ENCODE measurements at regions not wholly inside any gene's neighbourhood (a gene's known extent, or its start where the extent isn't known, plus 50 kb on each side); places are given as distances from the start of the nearest gene placed in this dataset.

GRCh38 chr3:73765878-73766545 lies 141.3 kb upstream of the PDZRN3 start:
- DNase-seq (ENCODE audit: low read depth): no peak
- TF ChIP-seq CTCF (IDR thresholded peaks at IDR 0.05; ENCODE audit: low read depth, low read length, missing control alignments): no peak
- no peak overlapping the region for H3K4me3 ChIP-seq (ENCODE audit: low read depth, low read length)
- in situ Hi-C loops (cut with HindIII; ENCODE audit: low sequenced_read_pairs): no loop called here

GRCh38 chr3:73762855-73763254 lies 138.1 kb upstream of the PDZRN3 start:
- DNase-seq (ENCODE audit: low read depth): no peak
- TF ChIP-seq CTCF (IDR thresholded peaks at IDR 0.05; ENCODE audit: low read depth, low read length, missing control alignments): no peak
- in situ Hi-C loops (cut with HindIII; ENCODE audit: low sequenced_read_pairs): no loop called here
- no peak overlapping the region for H3K4me3 ChIP-seq (ENCODE audit: low read depth, low read length)

- H3K4me3 ChIP-seq (ENCODE audit: low read depth, low read length): no peak overlapping the region
- TF ChIP-seq CTCF (IDR thresholded peaks at IDR 0.05; ENCODE audit: low read depth, low read length, missing control alignments): no peak
- DNase-seq (ENCODE audit: low read depth): no peak
- in situ Hi-C loops (cut with HindIII; ENCODE audit: low sequenced_read_pairs): no loop called here
Observed at GRCh38 chr3:73759297-73759711, 134.6 kb upstream of the PDZRN3 start.

GRCh38 chr3:73757536-73757935 lies 132.8 kb upstream of the PDZRN3 start:
- in situ Hi-C loops (cut with HindIII; ENCODE audit: low sequenced_read_pairs): no loop called here
- TF ChIP-seq CTCF (IDR thresholded peaks at IDR 0.05; ENCODE audit: low read depth, low read length, missing control alignments): no peak
- no peak for DNase-seq (ENCODE audit: low read depth)

GRCh38 chr3:73753985-73754384 lies 129.2 kb upstream of the PDZRN3 start:
- TF ChIP-seq CTCF (IDR thresholded peaks at IDR 0.05; ENCODE audit: low read depth, low read length, missing control alignments): no peak
- in situ Hi-C loops (cut with HindIII; ENCODE audit: low sequenced_read_pairs): no loop called here
- no peak overlapping the region for H3K4me3 ChIP-seq (ENCODE audit: low read depth, low read length)
- DNase-seq (ENCODE audit: low read depth): no peak

More at GRCh38 chr3:73757536-73757935, 132.8 kb upstream of the PDZRN3 start:
- H3K4me3 ChIP-seq (ENCODE audit: low read depth, low read length): no peak overlapping the region

- no peak overlapping the region for H3K4me3 ChIP-seq (ENCODE audit: low read depth, low read length)
- no peak for TF ChIP-seq CTCF (IDR thresholded peaks at IDR 0.05; ENCODE audit: low read depth, low read length, missing control alignments)
- in situ Hi-C loops (cut with HindIII; ENCODE audit: low sequenced_read_pairs): no loop called here
- no peak for DNase-seq (ENCODE audit: low read depth)
Observed at GRCh38 chr3:73752338-73752737, 127.6 kb upstream of the PDZRN3 start.

Data from astrocyte of the cerebellum (primary cell).